NCI-H82 treated with DMSO at 0.1 percent for 48 hours (cell line): ENCODE measurements at regions not wholly inside any gene's neighbourhood (a gene's known extent, or its start where the extent isn't known, plus 50 kb on each side); places are given as distances from the start of the nearest gene placed in this dataset.
"Not testable (repeated sequence)": the region's sequence is repeated elsewhere in the genome, so short reads cannot be mapped to it uniquely, and the experiment has no call there.

ENCODE experiments used
- DNase-seq: peaks from one replicate; lab custom pipeline; 2025; ENCODE audit not compliant: unreplicated experiment; lab: John Stamatoyannopoulos, UW

DNA sequence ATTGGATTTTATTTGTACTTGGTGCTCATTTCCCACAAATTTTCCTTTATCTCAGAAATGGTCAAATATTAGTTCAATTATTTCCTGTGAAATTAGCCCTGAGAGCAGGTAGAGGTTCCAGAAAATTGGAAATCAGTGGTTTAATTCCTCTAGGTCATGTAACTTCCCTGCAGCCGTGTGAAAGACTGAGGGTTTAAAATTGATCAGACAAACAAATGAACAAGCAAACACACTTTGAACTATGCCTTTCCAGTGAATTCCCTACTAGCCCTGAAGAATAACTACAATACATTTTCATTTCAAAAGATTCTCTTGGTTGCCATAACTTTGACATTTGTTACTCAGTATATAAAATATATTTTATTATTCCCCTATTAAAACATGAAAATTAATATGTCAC lies 1116.7 kb downstream of the REEP3 start:
- no peak for DNase-seq

DNA sequence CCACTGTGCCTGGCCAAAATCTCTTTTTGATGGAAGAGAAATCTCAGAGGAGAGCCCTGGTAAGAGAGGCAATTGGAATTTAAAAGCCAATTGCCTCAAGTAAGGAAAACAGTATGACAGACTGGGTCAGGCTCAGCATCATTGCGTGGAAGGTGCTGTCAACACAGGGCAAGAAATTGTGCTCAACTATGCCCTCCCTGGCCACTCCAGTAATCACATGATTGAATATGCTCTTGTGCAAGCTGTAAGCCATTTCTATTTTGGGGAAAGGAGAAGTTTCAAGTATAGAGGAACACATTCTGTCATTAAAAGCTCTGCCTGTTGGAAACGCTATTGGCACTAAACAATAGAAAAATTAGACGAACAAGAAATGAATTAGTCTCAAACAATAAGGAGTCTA lies 1127.7 kb downstream of the REEP3 start:
- DNase-seq, result no peak

DNA sequence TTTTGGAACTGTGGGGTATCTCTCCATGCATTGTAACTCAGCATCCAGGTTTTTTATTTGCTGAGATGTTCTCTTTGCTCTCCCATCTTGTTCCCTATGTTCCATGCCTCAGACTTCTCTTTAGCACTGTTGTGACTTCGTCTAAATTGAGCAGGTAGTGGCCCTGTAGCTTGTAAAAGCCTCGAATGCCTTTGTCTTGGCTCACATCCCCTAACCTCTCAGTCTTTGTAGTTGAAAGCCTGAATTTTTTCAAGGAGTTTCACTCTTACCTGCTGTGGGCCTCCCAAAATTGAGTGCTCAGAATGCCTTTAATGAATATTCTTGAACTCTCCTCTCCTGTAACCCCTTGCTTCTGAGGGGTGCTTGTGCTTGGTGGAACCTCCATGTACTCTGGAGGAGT lies 1137.3 kb downstream of the REEP3 start:
- DNase-seq, result no peak

DNA sequence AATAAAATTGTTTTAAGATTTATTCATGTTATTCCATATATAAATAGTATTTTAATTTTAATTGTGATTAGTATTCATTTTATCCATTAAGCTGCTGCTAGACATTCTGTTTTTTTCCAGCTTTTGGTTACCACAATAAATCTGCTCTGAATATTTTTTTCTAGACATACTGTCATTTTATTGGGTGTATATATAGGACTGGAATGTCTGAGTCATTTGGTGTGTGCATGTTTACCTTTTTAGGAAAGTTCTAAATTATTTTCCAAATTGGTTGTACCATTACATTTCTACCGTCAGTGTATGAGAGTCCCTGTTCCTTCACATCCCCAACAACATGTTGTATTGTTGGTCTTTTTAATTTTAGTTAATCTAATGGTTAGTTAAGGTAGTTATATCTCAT lies 1138.1 kb downstream of the REEP3 start:
- no peak for DNase-seq

DNA sequence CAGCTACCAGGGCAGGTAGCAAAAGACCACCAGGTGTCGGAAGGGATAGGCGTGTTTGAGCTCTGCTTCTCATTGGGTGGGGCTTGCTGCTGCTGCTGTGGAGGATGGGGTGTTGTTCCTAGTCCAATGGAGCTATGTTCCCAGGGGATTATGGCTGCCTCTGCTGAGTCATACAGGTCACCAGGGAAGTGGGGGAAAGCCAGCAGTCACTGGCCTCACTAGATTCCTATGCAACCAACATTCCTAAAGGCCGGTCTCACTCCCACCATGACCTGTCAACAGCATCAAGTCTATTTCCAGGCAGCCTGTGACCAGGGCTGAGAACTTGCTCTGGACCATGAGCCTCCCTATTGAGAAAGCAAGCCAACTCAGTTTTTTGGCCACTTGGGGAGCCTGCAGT lies 1160.8 kb downstream of the REEP3 start:
- DNase-seq, result no peak

DNA sequence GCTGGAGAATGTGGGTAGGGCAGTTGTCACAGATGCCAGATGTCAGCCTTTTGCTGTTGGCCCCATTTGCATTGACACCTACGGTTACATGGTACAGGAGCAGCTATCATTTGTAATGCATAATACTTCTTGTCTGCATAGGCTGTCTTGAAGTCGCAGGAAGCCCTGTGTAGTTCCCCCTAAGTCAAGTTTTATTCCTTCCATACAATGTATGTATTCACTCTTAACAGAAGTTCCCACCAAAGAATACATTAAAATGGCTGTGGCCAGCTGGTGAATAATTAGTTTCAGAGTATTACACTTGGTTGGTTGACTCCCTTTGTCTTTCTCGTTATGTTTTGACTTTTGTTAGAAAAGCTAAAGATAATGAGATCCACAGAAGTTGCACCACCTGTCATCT lies 1169.0 kb downstream of the REEP3 start:
- no peak for DNase-seq

DNA sequence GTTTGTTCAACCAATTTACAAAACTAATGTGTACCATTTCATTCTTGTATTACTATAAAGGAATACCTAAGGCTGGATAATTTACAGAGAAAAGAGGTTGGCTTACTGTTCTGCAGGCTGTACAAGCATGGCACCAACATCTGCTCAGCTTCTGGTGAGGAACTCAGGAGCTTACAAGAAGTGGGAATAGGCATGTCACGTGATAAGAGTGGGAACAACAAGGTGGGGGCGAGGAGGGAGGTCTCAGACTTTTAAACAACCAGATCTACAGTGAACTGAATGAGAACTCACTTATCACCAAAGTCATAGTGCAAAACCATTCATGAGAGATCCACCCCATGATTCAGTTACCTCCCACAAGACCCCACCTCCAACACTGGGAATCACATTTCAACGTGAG lies 1178.0 kb downstream of the REEP3 start:
- no peak for DNase-seq

DNA sequence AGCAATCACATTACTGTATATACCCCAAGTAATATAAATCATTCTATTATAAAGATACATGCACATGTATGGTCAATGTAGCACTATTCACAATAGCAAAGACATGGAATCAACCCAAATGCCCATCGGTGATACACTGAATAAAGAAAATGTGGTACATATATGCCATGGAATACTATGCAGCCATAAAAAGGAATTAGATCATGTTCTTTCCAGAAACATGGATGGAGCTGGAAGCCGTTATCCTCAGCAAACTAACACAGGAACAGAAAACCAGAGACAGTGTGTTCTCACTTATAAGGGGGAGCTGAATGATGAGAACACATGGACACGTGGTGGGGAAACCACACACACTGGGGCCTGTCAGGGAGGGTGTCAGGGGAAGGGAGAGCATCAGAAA lies 1180.9 kb downstream of the REEP3 start:
- not testable (repeated sequence) for DNase-seq

DNA sequence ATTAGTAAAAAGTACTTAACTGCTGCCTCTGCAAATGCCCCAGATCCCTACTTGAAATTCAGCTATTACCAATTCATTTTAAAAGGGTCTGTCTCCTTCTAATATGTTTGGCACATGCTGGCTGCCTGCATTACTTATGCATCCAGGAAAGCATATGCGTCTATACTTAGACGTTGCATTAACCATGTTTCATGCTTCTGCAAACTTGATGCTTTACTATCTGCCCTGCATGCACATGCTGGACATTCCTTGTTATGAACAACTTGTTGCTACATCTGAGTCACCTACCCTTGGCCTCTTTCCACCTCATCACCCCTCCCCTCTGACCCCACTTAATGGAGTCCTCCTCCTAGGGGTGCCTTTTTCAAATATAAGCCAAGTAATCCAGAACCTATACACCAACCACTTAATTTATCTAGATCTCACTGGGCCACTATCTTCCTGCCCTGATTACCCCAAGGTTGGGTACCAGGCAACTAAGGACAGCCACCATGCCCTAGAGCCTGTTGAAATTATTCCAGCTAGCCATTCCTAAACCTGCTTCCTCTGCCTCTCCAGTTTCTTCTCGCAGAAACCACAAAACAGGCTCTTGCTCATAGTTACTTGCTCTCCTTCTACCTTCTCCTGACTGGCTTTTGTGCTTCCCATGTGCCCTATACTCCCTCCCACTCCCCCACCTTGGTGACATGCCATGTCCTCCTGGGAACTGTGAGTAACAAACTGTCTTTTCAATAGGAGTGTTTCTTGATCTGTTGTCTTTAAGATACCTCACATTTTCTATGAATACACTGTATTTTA lies 1187.9 kb downstream of the REEP3 start:
- no peak for DNase-seq

DNA sequence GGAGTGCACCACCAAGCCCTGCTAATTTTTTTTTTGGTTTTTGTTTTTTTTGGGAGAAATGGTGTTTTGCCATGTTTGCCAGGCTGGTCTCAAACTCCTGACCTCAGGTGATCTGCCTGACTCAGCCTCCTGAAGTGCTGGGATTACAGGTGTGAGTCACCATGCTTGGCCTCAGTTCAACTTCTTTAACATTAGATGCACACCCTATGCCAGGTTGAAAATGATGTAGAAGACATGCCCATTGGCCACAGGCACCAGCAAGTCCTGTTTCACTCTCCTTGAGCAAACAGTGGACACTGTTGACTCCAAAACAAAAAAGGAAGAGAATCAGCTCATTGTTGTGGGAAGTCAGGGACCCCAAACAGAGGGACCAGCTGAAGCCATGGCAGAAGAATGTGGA lies 1205.3 kb downstream of the REEP3 start:
- DNase-seq, result no peak

DNA sequence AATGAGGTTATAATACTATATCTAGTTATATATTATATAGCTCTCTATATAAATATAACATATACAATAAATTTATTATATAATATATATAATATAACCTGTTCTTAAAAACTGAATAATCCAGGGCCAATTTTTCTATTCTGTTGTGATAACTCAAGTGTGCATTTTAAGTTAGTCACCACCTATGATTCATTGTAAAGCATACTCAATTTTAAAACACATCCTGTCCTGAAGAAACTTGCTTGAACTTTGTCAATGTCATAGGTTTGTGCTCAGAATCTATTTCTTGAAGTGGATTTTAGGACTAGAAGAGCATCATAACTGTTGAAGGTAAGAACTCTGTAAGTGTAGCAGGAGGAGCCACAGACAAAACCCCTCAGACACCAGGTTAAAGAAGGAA lies 1209.8 kb downstream of the REEP3 start:
- no peak for DNase-seq

DNA sequence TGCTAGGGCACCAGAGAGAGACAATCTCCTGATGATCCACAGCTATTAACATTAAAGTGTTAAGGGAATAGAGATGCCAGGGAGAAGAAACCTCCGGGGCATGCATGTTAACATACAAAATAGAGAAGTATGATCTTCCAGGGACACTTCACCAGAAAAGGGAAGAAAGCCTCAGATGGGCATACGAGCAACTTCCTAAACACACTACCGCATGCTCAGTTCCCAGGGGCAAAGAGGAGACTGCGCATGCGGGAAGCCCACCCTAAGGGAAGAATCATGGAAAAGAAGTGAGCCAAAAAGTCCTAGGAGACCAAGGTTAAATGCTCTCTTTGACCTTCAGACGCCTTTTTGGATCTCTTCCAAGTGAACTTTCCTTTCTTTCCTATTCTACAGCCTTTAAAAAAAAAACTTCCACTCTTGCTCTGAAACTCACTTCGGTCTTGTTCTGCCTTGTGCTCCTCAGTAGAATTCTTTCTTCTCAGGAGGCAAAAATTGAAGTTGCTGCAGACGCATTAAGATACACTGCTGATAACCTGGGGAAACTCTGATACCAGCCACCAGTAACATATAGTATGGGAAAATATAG lies 1211.3 kb downstream of the REEP3 start:
- no peak for DNase-seq

DNA sequence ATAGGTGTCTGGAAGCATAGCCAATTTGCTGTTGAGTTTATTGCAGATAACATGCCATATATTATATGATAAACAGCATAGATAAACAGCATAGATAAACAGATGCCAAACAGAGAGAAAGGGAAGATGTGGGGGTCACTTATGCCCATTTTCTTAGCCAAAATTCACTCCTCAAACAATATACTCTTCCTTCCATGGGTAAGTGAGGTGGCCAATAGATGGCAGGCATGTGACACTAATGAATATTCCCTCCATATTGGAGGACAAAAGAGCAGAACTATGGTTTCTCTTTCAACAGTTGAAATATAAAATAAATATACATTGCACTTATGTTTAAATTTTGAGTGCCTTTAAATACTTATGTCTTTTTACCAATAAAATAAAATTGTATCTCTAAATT lies 1212.8 kb downstream of the REEP3 start:
- no peak for DNase-seq

DNA sequence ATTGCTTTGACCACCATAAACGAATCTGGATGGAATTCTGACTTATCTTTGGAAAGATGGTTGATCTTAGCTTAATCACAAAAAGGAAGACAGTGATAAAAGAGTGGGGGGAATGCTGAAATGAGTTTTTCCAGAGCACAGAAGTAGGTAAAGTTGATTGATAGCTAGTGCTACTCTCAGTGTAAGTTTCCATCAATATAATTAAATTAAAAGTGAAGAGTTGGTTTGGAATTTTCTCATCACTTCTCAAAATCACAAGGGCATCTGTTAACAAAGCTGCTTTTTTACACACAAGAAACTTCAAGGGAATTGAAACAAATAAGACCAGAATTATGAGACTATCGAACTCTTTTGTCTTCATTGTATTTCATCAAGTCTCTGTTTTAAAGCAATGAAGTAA lies 1217.3 kb downstream of the REEP3 start:
- no peak for DNase-seq

DNA sequence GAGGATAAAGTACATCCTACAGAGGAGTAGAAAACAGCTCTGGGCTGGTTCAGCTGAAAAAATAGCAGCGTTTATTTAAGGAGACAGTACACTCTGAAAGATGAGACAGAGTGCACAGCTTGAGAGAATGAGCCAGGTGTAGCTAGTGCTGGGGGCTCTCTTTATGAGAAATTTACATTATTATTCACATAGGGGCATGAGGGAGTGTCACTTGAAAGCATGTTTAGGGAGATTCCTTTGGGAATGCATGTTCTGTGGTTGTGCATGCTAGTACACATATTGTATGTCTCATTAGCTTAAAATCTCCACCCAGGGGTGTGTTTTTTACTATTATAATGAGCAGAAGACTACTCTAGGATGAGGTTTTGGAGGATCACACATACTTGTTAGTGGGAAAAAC lies 1224.4 kb downstream of the REEP3 start:
- no peak for DNase-seq

DNA sequence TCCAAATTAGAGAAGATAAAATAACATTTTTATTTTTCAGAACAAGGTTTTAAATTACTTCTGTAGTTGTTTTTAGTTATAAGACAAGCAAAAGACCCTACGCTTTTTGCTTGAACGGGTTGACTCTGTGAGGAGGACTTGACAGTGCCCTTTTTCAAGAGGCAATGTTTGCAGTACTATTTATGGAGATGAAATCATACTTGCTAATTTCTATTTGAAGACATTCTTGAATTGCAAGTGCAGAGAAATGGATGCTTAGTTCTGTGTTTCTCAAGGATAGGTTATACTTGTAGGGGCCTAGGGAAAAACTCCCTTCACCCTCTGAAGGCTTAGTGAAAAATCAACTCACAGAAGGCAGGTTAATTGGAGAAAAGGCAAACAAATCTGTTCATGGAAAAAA lies 1229.5 kb downstream of the REEP3 start:
- DNase-seq, result no peak

DNA sequence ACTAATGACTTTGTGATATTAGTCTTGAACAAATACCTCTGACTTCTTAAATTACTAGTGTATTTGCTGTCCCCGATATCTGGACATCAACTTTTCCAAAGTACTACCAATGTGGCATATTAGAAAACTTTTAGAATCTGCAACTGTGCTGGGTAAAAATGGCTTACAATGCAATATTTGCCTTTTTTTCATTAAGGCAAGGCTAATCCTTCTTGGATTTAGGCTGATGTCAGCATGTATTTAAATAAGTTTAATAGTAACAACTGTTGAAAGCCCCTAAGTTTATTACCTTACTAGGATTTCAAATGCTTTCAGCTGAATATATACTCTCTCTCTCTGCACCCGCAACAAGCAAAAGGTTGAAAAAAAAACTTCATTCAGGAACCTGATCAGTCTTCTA lies 1232.3 kb downstream of the REEP3 start:
- DNase-seq, result no peak

DNA sequence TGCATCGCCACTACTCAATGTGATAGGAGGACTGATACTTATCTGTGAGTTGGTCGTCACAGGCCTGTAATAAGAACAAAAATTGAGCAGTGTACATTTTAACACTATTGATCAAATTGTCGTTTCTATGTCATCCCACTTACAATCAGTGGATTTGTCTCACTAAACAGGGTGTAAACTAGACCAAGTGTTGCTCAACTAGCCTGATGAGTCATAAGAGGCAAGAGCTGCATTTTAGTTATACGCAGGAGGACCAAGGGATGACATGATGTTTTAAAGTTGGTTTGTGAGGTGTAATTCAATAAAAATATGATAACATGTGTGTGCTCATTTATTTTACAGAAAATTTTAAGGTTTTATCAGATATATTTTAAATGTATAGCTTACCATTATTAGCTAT lies 1239.2 kb downstream of the REEP3 start:
- DNase-seq, result no peak

DNA sequence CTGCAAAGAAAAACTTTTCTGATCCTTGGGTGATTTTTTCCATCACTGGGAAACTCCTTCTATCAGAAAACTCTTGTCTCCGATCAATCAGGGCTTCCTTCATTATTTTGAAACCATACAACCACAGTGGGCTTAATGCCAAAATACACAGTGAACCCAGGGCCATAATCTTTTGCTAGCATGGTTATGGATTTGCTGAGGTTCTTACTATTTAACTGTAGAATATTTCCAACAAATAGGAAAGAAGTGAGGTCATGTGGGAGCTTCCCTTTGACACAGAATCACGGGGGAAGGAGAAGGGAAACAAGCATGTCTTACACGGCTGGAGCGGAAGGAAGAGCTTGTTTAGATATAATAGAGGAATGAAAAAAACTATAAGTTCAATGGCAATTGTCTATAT lies 1241.7 kb downstream of the REEP3 start:
- no peak for DNase-seq

DNA sequence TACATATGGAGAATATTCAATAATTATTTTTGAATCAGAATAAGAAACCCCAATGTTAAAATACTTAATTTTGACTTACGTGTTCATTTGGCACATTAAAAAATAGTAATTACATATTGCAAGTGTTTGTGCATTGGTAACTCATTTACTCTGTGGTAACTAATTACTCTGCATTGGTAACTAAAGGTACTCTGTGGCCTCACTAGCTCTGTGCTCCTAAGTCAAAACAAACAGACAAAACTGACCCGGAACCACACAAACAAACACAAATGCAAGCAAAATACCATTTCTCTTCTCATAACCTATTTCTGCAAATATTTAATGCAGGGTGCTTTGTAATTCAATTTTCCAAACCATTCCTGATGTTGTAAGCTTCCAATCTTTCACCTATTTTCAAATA lies 1244.3 kb downstream of the REEP3 start:
- DNase-seq, result no peak

DNA sequence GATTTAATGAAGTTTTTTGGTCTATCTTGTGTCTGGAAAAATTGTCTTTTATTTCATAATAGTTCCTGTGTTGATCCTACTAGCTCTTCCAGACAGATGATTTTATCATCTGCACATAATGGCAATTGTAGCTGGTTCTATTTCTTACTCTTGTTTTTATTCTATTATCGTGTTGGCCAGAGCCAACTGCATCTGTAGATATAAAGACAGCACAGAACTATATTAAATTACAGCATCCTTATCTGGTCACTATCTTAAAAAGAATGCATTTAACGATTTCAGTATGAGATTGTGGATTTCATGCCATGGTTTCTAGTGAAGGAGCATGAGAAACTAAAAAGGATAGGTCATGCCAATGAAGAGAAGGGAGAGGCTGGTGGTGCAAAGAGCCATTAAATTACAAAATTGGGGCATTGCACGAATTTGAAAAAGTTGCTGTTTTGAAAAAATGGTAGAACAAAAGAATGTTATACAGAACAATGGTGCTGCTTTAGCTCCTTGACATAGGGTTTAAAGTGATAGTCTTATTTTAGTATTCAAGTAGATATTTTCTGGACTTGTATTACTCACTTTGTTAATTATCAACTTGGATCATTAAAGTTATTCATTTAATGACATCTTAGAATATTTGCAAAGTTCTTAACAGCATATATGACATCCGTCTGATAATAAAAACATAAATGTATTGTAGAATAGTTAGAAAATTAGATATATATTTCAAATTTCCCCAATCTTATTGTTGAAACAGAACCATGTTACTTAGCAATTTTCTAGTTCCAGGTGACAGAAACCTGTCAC lies 1250.3 kb downstream of the REEP3 start:
- no peak for DNase-seq

DNA sequence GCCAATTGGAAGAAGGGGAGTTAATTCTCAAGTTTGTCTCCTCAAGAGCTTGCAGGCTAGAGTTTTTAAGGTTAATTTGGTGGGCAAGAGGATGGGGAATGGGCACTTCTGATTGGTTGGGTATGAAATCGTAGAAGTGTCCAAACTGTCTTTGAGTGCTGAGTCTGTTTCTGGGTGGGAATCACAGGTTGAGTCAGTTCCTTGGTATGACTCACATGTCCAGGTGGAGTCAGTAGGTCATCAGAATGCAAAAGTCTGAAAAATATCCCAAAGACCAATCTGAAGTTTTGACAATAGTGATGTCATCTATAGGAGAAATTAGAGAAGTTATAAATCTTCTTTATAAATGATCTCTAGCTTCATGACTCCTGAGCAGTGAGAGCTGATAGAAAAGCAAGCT lies 1252.2 kb downstream of the REEP3 start:
- no peak for DNase-seq
